22Rv1 (cell line): ENCODE measurements at regions not wholly inside any gene's neighbourhood (a gene's known extent, or its start where the extent isn't known, plus 50 kb on each side); places are given as distances from the start of the nearest gene placed in this dataset.

ENCODE experiments used
- ZFX ChIP-seq: fragments of 450-650 bp; IDR thresholded peaks from 2 replicates; pipeline ENCODE4 v1.6.1; 2017; ENCODE audit warnings: antibody characterized with exemption, borderline replicate concordance
- TF ChIP-seq, protein P1 (sequence below): fragments of 450-650 bp; IDR thresholded peaks from 2 replicates; pipeline ENCODE4 v1.5.1; 2017; ENCODE audit warnings: mild to moderate bottlenecking

DNA sequence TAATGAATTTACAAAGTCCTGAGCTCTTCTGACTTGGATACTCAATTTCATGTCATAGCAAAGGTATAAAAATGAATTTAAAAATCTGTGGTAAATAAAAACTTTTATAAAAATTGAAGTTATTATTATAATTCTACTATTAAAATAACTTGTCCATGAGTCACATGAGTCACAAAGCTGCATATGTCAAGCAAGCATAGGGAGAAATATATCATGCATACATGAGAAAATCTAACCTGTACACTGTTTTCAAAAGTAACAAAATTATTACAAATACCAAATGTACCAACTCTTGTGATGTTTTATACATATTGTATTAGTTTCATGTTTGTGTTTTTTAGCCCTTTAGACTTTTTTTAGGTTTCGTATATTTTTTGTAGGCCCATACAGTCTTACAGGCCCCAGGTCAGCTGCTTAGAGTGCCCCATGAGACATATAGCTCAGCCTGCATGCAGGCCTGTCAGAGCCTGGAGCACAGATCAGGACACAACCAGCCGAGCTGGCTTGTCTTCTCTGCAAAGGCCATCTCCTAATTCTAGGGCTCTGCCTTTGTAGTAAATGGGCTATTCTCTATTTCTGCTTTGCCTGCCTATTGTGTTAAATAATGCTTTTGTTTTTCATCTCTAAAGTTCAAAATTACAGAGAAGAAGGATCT is 818.7 kb upstream of the TENM3 start:
- TF ChIP-seq, protein P1, sequence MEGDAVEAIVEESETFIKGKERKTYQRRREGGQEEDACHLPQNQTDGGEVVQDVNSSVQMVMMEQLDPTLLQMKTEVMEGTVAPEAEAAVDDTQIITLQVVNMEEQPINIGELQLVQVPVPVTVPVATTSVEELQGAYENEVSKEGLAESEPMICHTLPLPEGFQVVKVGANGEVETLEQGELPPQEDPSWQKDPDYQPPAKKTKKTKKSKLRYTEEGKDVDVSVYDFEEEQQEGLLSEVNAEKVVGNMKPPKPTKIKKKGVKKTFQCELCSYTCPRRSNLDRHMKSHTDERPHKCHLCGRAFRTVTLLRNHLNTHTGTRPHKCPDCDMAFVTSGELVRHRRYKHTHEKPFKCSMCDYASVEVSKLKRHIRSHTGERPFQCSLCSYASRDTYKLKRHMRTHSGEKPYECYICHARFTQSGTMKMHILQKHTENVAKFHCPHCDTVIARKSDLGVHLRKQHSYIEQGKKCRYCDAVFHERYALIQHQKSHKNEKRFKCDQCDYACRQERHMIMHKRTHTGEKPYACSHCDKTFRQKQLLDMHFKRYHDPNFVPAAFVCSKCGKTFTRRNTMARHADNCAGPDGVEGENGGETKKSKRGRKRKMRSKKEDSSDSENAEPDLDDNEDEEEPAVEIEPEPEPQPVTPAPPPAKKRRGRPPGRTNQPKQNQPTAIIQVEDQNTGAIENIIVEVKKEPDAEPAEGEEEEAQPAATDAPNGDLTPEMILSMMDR: no peak
- no peak for TF ChIP-seq ZFX
